H1 (cell line): ENCODE measurements at regions not wholly inside any gene's neighbourhood (a gene's known extent, or its start where the extent isn't known, plus 50 kb on each side); places are given as distances from the start of the nearest gene placed in this dataset.

ENCODE experiments used
- CTCF ChIA-PET: fragments of 300-600 bp; sonication (Branson Sonifier 250); formaldehyde crosslinking; loops from one replicate; lab custom pipeline; 2021; ENCODE audit not compliant: partially characterized antibody; lab: Charles Lee
- POLR2A ChIA-PET: fragments of 300-600 bp; sonication (Branson Sonifier 250); formaldehyde crosslinking; loops from one replicate; lab custom pipeline; 2021; ENCODE audit warnings: inconsistent platforms; ENCODE audit not compliant: partially characterized antibody; lab: Charles Lee
- DNase-seq, 2 experiments: peaks; one replicate each; pipeline versions ENCODE4 v3.0.0 to v3.0.0-alpha.2; 2010 to 2022; ENCODE audit warnings: low spot score in 2 of 2, low read depth in 1 of 2, mixed read lengths in 1 of 2
- FAIRE-seq: peaks from 2 replicates; lab custom pipeline; 2011; peaks lifted over from hg19 to GRCh38; lab: Jason Lieb, UNC
- H2AFZ ChIP-seq: 2 replicates; pipeline ENCODE4 v1.8.1; 2012; ENCODE audit warnings: low read length, inconsistent platforms
- H2AK5ac ChIP-seq: 2 replicates; pipeline ENCODE4 v1.6.1; 2013; ENCODE audit warnings: low read depth, low read length
- H2BK120ac ChIP-seq: replicated peaks from 2 replicates; pipeline ENCODE3; 2013; ENCODE audit warnings: low read depth, low read length, inconsistent platforms
- H2BK12ac ChIP-seq: 2 replicates; pipeline ENCODE4 v1.6.1; 2013; ENCODE audit warnings: low read depth, low read length
- H2BK15ac ChIP-seq: 2 replicates; pipeline ENCODE4 v1.6.1; 2013; ENCODE audit warnings: low read length
- H2BK20ac ChIP-seq: 2 replicates; pipeline ENCODE4 v1.6.1; 2013; ENCODE audit warnings: low read length
- H2BK5ac ChIP-seq: 2 replicates; pipeline ENCODE4 v1.6.1; 2013; ENCODE audit warnings: low read depth, low read length
- H3K14ac ChIP-seq: 2 replicates; pipeline ENCODE4 v1.6.1; 2013; ENCODE audit warnings: inconsistent platforms; ENCODE audit not compliant: insufficient read length
- H3K18ac ChIP-seq: 2 replicates; pipeline ENCODE4 v1.6.1; 2013; ENCODE audit warnings: low read length; ENCODE audit errors: extremely low read depth
- H3K23ac ChIP-seq: 2 replicates; pipeline ENCODE4 v1.6.1; 2013; ENCODE audit warnings: inconsistent platforms; ENCODE audit not compliant: insufficient read length
- H3K23me2 ChIP-seq: 2 replicates; pipeline ENCODE4 v1.6.1; 2013; ENCODE audit warnings: low read depth, low read length
- H3K27ac ChIP-seq: 2 replicates; pipeline ENCODE4 v1.6.1; 2011; ENCODE audit warnings: low read depth, low read length, inconsistent platforms
- H3K27me3 ChIP-seq, 4 experiments: replicated peaks in 1 of 4; 1 replicate in 1 of 4; 2 replicates in 3 of 4; pipeline versions ENCODE4 v1.6.1 to v1.8.1; 2011 to 2013; ENCODE audit warnings: low read length in 3 of 4, mild to moderate bottlenecking in 3 of 4, inconsistent platforms in 2 of 4, mixed read lengths in 2 of 4, moderate library complexity in 1 of 4; ENCODE audit not compliant: control insufficient read depth in 3 of 4, insufficient read depth in 3 of 4; ENCODE audit errors: extremely low read depth in 1 of 4
- H3K36me3 ChIP-seq, 4 experiments: 2 replicates each; pipeline versions ENCODE4 v1.6.1 to v1.8.1; 2011 to 2013; ENCODE audit warnings: mild to moderate bottlenecking in 4 of 4, low read length in 3 of 4, moderate library complexity in 2 of 4, control low read depth in 1 of 4, inconsistent platforms in 1 of 4; ENCODE audit not compliant: insufficient read depth in 4 of 4, control insufficient read depth in 2 of 4
- H3K4ac ChIP-seq: replicated peaks from 2 replicates; pipeline ENCODE3; 2013; ENCODE audit warnings: low read length, low read depth, mixed read lengths, inconsistent platforms; ENCODE audit not compliant: insufficient read length
- H3K4me1 ChIP-seq, 4 experiments: replicated peaks in 1 of 4; 1 replicate in 1 of 4; 2 replicates in 3 of 4; pipeline versions ENCODE4 v1.6.1 to v1.8.1; 2011 to 2013; ENCODE audit warnings: low read length in 3 of 4, inconsistent platforms in 2 of 4, mixed read lengths in 1 of 4; ENCODE audit not compliant: insufficient read depth in 4 of 4, control insufficient read depth in 3 of 4
- H3K4me2 ChIP-seq, 2 experiments: 2 replicates each; pipeline versions ENCODE4 v1.6.1 to v1.8.1; 2011 to 2013; ENCODE audit warnings: low read depth in 2 of 2, low read length in 2 of 2, control low read depth in 1 of 2, inconsistent platforms in 1 of 2, mild to moderate bottlenecking in 1 of 2; ENCODE audit not compliant: insufficient read depth in 1 of 2
- H3K4me3 ChIP-seq, 4 experiments: fragments of 200-600, 300-600 bp in 1 of 4; sonication (generic), shearing (Covaris generic), sonication (Bioruptor Twin) in 1 of 4; 2 replicates each; pipeline versions ENCODE4 v1.5.1 to v1.8.1; 2011 to 2016; ENCODE audit warnings: low read length in 4 of 4, low read depth in 3 of 4, control low read depth in 2 of 4, inconsistent platforms in 2 of 4, mild to moderate bottlenecking in 2 of 4, mixed read lengths in 1 of 4, moderate library complexity in 1 of 4; ENCODE audit not compliant: insufficient read depth in 2 of 4; ENCODE audit errors: extremely low read depth in 1 of 4
- H3K56ac ChIP-seq: replicated peaks from 2 replicates; pipeline ENCODE3; 2013; ENCODE audit warnings: low read depth, mild to moderate bottlenecking, mixed read lengths, low read length, inconsistent platforms; ENCODE audit not compliant: insufficient read length
- H3K79me1 ChIP-seq: 2 replicates; pipeline ENCODE4 v1.6.1; 2013; ENCODE audit warnings: low read depth, low read length, control low read depth
- H3K79me2 ChIP-seq, 2 experiments: 2 replicates each; pipeline versions ENCODE4 v1.6.1 to v1.8.1; 2012 to 2013; ENCODE audit warnings: low read length in 2 of 2, mild to moderate bottlenecking in 2 of 2, inconsistent platforms in 1 of 2; ENCODE audit not compliant: insufficient read depth in 2 of 2, control insufficient read depth in 1 of 2
- H3K9ac ChIP-seq, 4 experiments: replicated peaks in 1 of 4; 1 replicate in 1 of 4; 2 replicates in 3 of 4; pipeline versions ENCODE4 v1.6.1 to v1.8.1; 2011 to 2013; ENCODE audit warnings: low read depth in 3 of 4, low read length in 3 of 4, control low read depth in 2 of 4, mild to moderate bottlenecking in 2 of 4, moderate library complexity in 2 of 4, inconsistent platforms in 1 of 4; ENCODE audit errors: extremely low read depth in 1 of 4
- H3K9me3 ChIP-seq, 2 experiments: 2 replicates each; pipeline versions ENCODE4 v1.6.1 to v1.8.1; 2012 to 2013; ENCODE audit warnings: mild to moderate bottlenecking in 2 of 2, moderate library complexity in 2 of 2, control low read depth in 1 of 2, inconsistent platforms in 1 of 2, low read depth in 1 of 2, low read length in 1 of 2, mixed read lengths in 1 of 2; ENCODE audit not compliant: insufficient read depth in 2 of 2
- H4K20me1 ChIP-seq, 2 experiments: replicated peaks in 1 of 2; 2 replicates each; pipeline versions ENCODE3 to v1.8.1; 2011 to 2013; ENCODE audit warnings: inconsistent platforms in 2 of 2, low read length in 2 of 2, mild to moderate bottlenecking in 1 of 2; ENCODE audit not compliant: insufficient read depth in 2 of 2, control insufficient read depth in 1 of 2
- H4K5ac ChIP-seq: 2 replicates; pipeline ENCODE4 v1.6.1; 2013; ENCODE audit warnings: low read length, low read depth, mixed read lengths, inconsistent platforms; ENCODE audit not compliant: insufficient read length
- H4K8ac ChIP-seq: 2 replicates; pipeline ENCODE4 v1.8.0; 2013; ENCODE audit warnings: mild to moderate bottlenecking, moderate library complexity, low read length, inconsistent platforms; ENCODE audit not compliant: insufficient read depth; ENCODE audit errors: extremely low read depth
- H4K91ac ChIP-seq: replicated peaks from 2 replicates; pipeline ENCODE3; 2013; ENCODE audit warnings: low read length, mixed read lengths, inconsistent platforms; ENCODE audit not compliant: insufficient read length
- CBX5 ChIP-seq: fragments of 300-800, 300-1000 bp; sonication (generic); IDR thresholded peaks from 2 replicates; pipeline ENCODE4 v1.7.1; 2016; ENCODE audit warnings: antibody characterized with exemption, low read length, low read depth
- CBX8 ChIP-seq: fragments of 300-800, 300-1000 bp; sonication (generic); IDR thresholded peaks from 2 replicates; pipeline ENCODE4 v1.7.1; 2016; ENCODE audit warnings: low read depth, low read length, borderline replicate concordance
- CEBPB ChIP-seq: IDR thresholded peaks from 2 replicates; pipeline ENCODE4 v1.6.1; 2012; ENCODE audit warnings: low read depth, low read length
- CREB1 ChIP-seq: IDR thresholded peaks from 2 replicates; pipeline ENCODE4 v1.6.1; 2012; ENCODE audit warnings: inconsistent platforms
- HDAC2 ChIP-seq, 2 experiments: fragments of 300-600 bp in 1 of 2; sonication (generic) in 1 of 2; IDR thresholded peaks; 2 replicates each; pipeline ENCODE4 v1.6.1; 2011 to 2012; ENCODE audit warnings: low read depth in 2 of 2, low read length in 2 of 2, mild to moderate bottlenecking in 2 of 2, moderate library complexity in 2 of 2, borderline replicate concordance in 1 of 2, inconsistent platforms in 1 of 2
- JUN ChIP-seq: IDR thresholded peaks from 2 replicates; pipeline ENCODE4 v1.6.1; 2011; ENCODE audit warnings: low read depth, mild to moderate bottlenecking, improper control_type of control experiment, low read length
- NANOG ChIP-seq: IDR thresholded peaks from 2 replicates; pipeline ENCODE4 v1.6.1; 2011; ENCODE audit warnings: low read length, low read depth, mild to moderate bottlenecking, inconsistent platforms; ENCODE audit not compliant: insufficient read depth, poor library complexity, severe bottlenecking
- SIRT6 ChIP-seq: IDR thresholded peaks from one replicate; pipeline ENCODE4 v1.7.1; 2012; ENCODE audit warnings: low read length, inconsistent platforms
- SP4 ChIP-seq: IDR thresholded peaks from 2 replicates; pipeline ENCODE4 v1.6.1; 2012; ENCODE audit warnings: low read length, inconsistent platforms
- SUZ12 ChIP-seq: fragments of 200-600 bp; sonication (generic); IDR thresholded peaks from 2 replicates; pipeline ENCODE4 v1.6.1; 2012; ENCODE audit warnings: mild to moderate bottlenecking, inconsistent platforms, low read length, moderate library complexity, mixed read lengths
- YY1 ChIP-seq: IDR thresholded peaks from 2 replicates; pipeline ENCODE4 v1.6.1; 2011; ENCODE audit warnings: low read depth, mild to moderate bottlenecking, low read length
- ZNF274 ChIP-seq: IDR thresholded peaks from 2 replicates; pipeline ENCODE4 v1.7.0; 2012; ENCODE audit warnings: low read length, borderline replicate concordance; ENCODE audit errors: extremely low read depth
- WGBS, 2 experiments: shearing (Covaris generic) in 1 of 2; methylation state at CpG; one replicate each; pipeline versions ENCODE4 v1.1.6 to v1.1.7; 2013 to 2015; ENCODE audit warnings: low lambda C conversion rate in 2 of 2, mixed read lengths in 2 of 2, inconsistent platforms in 1 of 2, low coverage in 1 of 2, missing lambda C conversion rate in 1 of 2; ENCODE audit not compliant: insufficient replicate concordance in 2 of 2, insufficient coverage in 1 of 2, insufficient read length in 1 of 2; ENCODE audit errors: extremely low coverage in 1 of 2, missing lambda C conversion rate in 1 of 2; 5-methylcytosine and 5-hydroxymethylcytosine counted together
- TF ChIP-seq, protein P1 (sequence below), 3 experiments: IDR thresholded peaks; 1 replicate in 2 of 3; 2 replicates in 1 of 3; pipeline versions ENCODE4 v1.5.1 to v1.6.1; 2011; ENCODE audit warnings: low read length in 3 of 3, mild to moderate bottlenecking in 3 of 3, inconsistent platforms in 2 of 3, low read depth in 1 of 3, moderate library complexity in 1 of 3; ENCODE audit not compliant: insufficient read depth in 1 of 3; ENCODE audit errors: control extremely low read depth in 1 of 3

DNA sequence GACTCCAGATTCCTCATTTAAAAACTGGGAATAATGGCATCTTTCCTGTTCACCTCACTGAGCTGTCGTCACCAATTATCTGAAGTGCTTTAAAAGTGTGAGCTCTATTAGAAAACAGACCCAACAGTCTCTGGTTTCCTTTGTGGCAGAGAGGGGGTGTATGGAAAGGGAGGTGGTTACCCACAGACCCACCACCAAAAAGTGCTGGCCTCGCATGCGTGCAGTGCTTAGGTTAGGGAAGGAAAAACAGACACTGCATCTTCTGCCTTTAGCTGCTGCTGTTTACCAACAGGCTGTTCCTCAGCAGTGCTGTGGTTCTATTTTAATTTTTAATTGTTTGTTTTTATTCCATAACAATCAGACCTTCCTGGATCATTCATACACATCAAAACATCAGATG is 249.6 kb downstream of the PIK3R1 start:
- H2BK20ac ChIP-seq: no peak overlapping the region
- no peaks in the 10 kb centered on the region for H3K79me1 ChIP-seq
- H2AFZ ChIP-seq: no peak overlapping the region
- POLR2A ChIA-PET: no interaction called here
- no peaks in the 10 kb centered on the region for H3K9me3 ChIP-seq
- H4K5ac ChIP-seq: no peak overlapping the region
- no peak overlapping the region for H3K23ac ChIP-seq
- H4K8ac ChIP-seq: no peak overlapping the region
- DNase-seq (no peak), FAIRE-seq (no peak)
- H2AK5ac ChIP-seq: no peak overlapping the region
- no peak overlapping the region for H3K27ac ChIP-seq
- H3K4ac ChIP-seq: no peak overlapping the region
- H2BK15ac ChIP-seq: no peak overlapping the region
- H2BK120ac ChIP-seq: no peak overlapping the region
- no peaks in the 10 kb centered on the region for H3K79me2 ChIP-seq
- CTCF ChIA-PET: interaction anchor here (0.6 to 1.4 kb wide), 2 partner anchors 12 to 641 kb away, joined by 3 to 4 read pairs; no protein-coding TSS in a partner anchor
- H3K27me3 ChIP-seq: no peaks in the 10 kb centered on the region
- no peaks in the 10 kb centered on the region for H3K36me3 ChIP-seq
- H3K4me3 ChIP-seq: no peak overlapping the region
- no peaks in the 10 kb centered on the region for H4K20me1 ChIP-seq
- no peak overlapping the region for H3K14ac ChIP-seq
- H2BK5ac ChIP-seq: no peak overlapping the region
- no peak overlapping the region for H3K18ac ChIP-seq
- 98% methylated on average over 3 of the region's 3 CpGs; no CpG with 5 or more reads in 1 of the 2 experiments for WGBS, 2 experiments
- H2BK12ac ChIP-seq: no peak overlapping the region
- no peak overlapping the region for H3K56ac ChIP-seq
- no peaks in the 10 kb centered on the region; the same call in 1 of the 2 replicates for H3K23me2 ChIP-seq
- H4K91ac ChIP-seq: no peak overlapping the region
- H3K4me1 ChIP-seq: no peaks in the 10 kb centered on the region
- no peak overlapping the region for H3K4me2 ChIP-seq
- no peak overlapping the region for H3K9ac ChIP-seq
- TF ChIP-seq SUZ12: no peak
- TF ChIP-seq JUN: no peak
- no peak for TF ChIP-seq CBX5
- no peak for TF ChIP-seq HDAC2 (IDR thresholded peaks at IDR 0.05; ENCODE audit: borderline replicate concordance in 1 of 2, low read depth in 2 of 2, low read length in 2 of 2)
- TF ChIP-seq ZNF274: no peak
- TF ChIP-seq, protein P1, sequence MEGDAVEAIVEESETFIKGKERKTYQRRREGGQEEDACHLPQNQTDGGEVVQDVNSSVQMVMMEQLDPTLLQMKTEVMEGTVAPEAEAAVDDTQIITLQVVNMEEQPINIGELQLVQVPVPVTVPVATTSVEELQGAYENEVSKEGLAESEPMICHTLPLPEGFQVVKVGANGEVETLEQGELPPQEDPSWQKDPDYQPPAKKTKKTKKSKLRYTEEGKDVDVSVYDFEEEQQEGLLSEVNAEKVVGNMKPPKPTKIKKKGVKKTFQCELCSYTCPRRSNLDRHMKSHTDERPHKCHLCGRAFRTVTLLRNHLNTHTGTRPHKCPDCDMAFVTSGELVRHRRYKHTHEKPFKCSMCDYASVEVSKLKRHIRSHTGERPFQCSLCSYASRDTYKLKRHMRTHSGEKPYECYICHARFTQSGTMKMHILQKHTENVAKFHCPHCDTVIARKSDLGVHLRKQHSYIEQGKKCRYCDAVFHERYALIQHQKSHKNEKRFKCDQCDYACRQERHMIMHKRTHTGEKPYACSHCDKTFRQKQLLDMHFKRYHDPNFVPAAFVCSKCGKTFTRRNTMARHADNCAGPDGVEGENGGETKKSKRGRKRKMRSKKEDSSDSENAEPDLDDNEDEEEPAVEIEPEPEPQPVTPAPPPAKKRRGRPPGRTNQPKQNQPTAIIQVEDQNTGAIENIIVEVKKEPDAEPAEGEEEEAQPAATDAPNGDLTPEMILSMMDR (IDR thresholded peaks at IDR 0.05; ENCODE audit: control extremely low read depth in 1 of 3, insufficient read depth in 1 of 3, low read depth in 1 of 3, low read length in 3 of 3): no peak
- TF ChIP-seq CEBPB: no peak
- TF ChIP-seq SP4: no peak
- TF ChIP-seq CREB1: no peak
- TF ChIP-seq YY1: no peak
- no peak for TF ChIP-seq CBX8
- TF ChIP-seq SIRT6: no peak
- no peak for TF ChIP-seq NANOG
